ENCODE measurements at regions not wholly inside any gene's neighbourhood (a gene's known extent, or its start where the extent isn't known, plus 50 kb on each side); places are given as distances from the start of the nearest gene placed in this dataset.

DNA sequence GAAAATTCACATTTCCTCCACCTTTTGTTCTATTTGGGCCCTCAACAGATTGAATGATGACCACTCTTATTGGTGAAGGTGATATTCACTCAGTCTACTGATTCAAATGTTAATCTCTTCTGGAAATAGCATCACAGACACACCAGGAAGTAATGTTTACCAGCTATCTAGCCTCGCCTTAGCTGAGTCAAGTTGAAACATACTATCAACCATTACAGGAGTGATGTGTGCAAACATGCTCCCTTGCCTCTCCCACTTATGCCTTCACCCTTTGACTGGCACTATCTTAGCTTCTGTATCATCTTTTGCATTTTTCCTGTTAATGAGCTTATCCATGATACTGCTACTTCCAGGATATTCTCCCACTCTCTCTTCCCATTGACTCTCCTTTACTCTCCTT lies 191.9 kb downstream of the CENPW start:
- Histone ChIP-seq H3K4me1 (no peaks in the 10 kb centered on the region), H3K4me3 (ENCODE audit: low read depth, low read length) (no peak overlapping the region), H3K36me3 (ENCODE audit: control insufficient read depth, insufficient read depth, low read length) (no peaks in the 10 kb centered on the region), H3K27me3 (replicated peaks; ENCODE audit: control insufficient read depth, insufficient read depth, low read length) (no peaks in the 10 kb centered on the region), H3K9me3 (no peaks in the 10 kb centered on the region)
- Mint-ChIP-seq H3K36me3 (ENCODE audit: insufficient read depth, unreplicated experiment) (no peaks in the 10 kb centered on the region), H3K27ac (ENCODE audit: unreplicated experiment) (no peak overlapping the region), H3K9me3 (ENCODE audit: unreplicated experiment) (no peaks in the 10 kb centered on the region), H3K27me3 (ENCODE audit: insufficient read depth, unreplicated experiment) (peaks cover 3% of the 10 kb centered on the region), H3K4me1 (ENCODE audit: low read depth, unreplicated experiment) (no peaks in the 10 kb centered on the region), H3K4me3 (ENCODE audit: unreplicated experiment) (no peak overlapping the region)
- DNase-seq, result no peak
- no TSS peak for BruUV-seq (replicated peaks)
- intact Hi-C loops (cut with micrococcal nuclease; ENCODE audit: unreplicated experiment), result no loop called here
- CTCF ChIA-PET, result no interaction called here
- TF ChIP-seq, protein P1, sequence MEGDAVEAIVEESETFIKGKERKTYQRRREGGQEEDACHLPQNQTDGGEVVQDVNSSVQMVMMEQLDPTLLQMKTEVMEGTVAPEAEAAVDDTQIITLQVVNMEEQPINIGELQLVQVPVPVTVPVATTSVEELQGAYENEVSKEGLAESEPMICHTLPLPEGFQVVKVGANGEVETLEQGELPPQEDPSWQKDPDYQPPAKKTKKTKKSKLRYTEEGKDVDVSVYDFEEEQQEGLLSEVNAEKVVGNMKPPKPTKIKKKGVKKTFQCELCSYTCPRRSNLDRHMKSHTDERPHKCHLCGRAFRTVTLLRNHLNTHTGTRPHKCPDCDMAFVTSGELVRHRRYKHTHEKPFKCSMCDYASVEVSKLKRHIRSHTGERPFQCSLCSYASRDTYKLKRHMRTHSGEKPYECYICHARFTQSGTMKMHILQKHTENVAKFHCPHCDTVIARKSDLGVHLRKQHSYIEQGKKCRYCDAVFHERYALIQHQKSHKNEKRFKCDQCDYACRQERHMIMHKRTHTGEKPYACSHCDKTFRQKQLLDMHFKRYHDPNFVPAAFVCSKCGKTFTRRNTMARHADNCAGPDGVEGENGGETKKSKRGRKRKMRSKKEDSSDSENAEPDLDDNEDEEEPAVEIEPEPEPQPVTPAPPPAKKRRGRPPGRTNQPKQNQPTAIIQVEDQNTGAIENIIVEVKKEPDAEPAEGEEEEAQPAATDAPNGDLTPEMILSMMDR (IDR thresholded peaks at IDR 0.05; ENCODE audit: insufficient read depth in 1 of 2, low read depth in 1 of 2, low read length in 1 of 2, severe bottlenecking in 1 of 2, unreplicated experiment in 1 of 2), result no peak
- POLR2A ChIA-PET, result no interaction called here

GRCh38 chr6:126534401-126534800 lies 194.5 kb downstream of the CENPW start:
- Histone ChIP-seq H3K4me1 (no peaks in the 10 kb centered on the region), H3K9me3 (no peaks in the 10 kb centered on the region), H3K36me3 (ENCODE audit: control insufficient read depth, insufficient read depth, low read length) (no peaks in the 10 kb centered on the region), H3K27me3 (replicated peaks; ENCODE audit: control insufficient read depth, insufficient read depth, low read length) (no peaks in the 10 kb centered on the region), H3K4me3 (ENCODE audit: low read depth, low read length) (no peak overlapping the region)
- CTCF ChIA-PET, result no interaction called here
- Mint-ChIP-seq H3K27me3 (ENCODE audit: insufficient read depth, unreplicated experiment) (peaks cover 3% of the 10 kb centered on the region), H3K27ac (ENCODE audit: unreplicated experiment) (no peak overlapping the region), H3K36me3 (ENCODE audit: insufficient read depth, unreplicated experiment) (no peaks in the 10 kb centered on the region), H3K9me3 (ENCODE audit: unreplicated experiment) (no peaks in the 10 kb centered on the region), H3K4me3 (ENCODE audit: unreplicated experiment) (no peak overlapping the region), H3K4me1 (ENCODE audit: low read depth, unreplicated experiment) (no peaks in the 10 kb centered on the region)
- intact Hi-C loops (cut with micrococcal nuclease; ENCODE audit: unreplicated experiment), result no loop called here
- DNase-seq, result no peak
- TF ChIP-seq, protein P1 (IDR thresholded peaks at IDR 0.05; ENCODE audit: insufficient read depth in 1 of 2, low read depth in 1 of 2, low read length in 1 of 2, severe bottlenecking in 1 of 2, unreplicated experiment in 1 of 2), result no peak
- POLR2A ChIA-PET, result no interaction called here
- BruUV-seq (replicated peaks), result no TSS peak

GRCh38 chr6:126535138-126535537 lies 195.2 kb downstream of the CENPW start:
- POLR2A ChIA-PET, result no interaction called here

More at GRCh38 chr6:126535138-126535537, 195.2 kb downstream of the CENPW start:
- Histone ChIP-seq H3K36me3 (ENCODE audit: control insufficient read depth, insufficient read depth, low read length) (no peaks in the 10 kb centered on the region), H3K4me1 (no peaks in the 10 kb centered on the region), H3K27me3 (replicated peaks; ENCODE audit: control insufficient read depth, insufficient read depth, low read length) (no peaks in the 10 kb centered on the region), H3K4me3 (ENCODE audit: low read depth, low read length) (no peak overlapping the region), H3K9me3 (no peaks in the 10 kb centered on the region)
- no TSS peak for BruUV-seq (replicated peaks)
- H3K36me3 Mint-ChIP-seq (ENCODE audit: insufficient read depth, unreplicated experiment), result no peaks in the 10 kb centered on the region
- no peaks in the 10 kb centered on the region for H3K9me3 Mint-ChIP-seq (ENCODE audit: unreplicated experiment)
- no peak overlapping the region for H3K27ac Mint-ChIP-seq (ENCODE audit: unreplicated experiment)
- TF ChIP-seq, protein P1 (IDR thresholded peaks at IDR 0.05; ENCODE audit: insufficient read depth in 1 of 2, low read depth in 1 of 2, low read length in 1 of 2, severe bottlenecking in 1 of 2, unreplicated experiment in 1 of 2), result no peak
- no peak overlapping the region for H3K4me3 Mint-ChIP-seq (ENCODE audit: unreplicated experiment)
- no peak for DNase-seq
- intact Hi-C loops (cut with micrococcal nuclease; ENCODE audit: unreplicated experiment), result no loop called here
- H3K4me1 Mint-ChIP-seq (ENCODE audit: low read depth, unreplicated experiment), result no peaks in the 10 kb centered on the region
- CTCF ChIA-PET, result no interaction called here
- H3K27me3 Mint-ChIP-seq (ENCODE audit: insufficient read depth, unreplicated experiment), result peaks cover 3% of the 10 kb centered on the region

All from Caco-2 (cell line).